ENCODE measurements at regions not wholly inside any gene's neighbourhood (a gene's known extent, or its start where the extent isn't known, plus 50 kb on each side); places are given as distances from the start of the nearest gene placed in this dataset.
A peak's percentile ranks its signal among the peaks of the same experiment; 100 is the strongest.

DNA sequence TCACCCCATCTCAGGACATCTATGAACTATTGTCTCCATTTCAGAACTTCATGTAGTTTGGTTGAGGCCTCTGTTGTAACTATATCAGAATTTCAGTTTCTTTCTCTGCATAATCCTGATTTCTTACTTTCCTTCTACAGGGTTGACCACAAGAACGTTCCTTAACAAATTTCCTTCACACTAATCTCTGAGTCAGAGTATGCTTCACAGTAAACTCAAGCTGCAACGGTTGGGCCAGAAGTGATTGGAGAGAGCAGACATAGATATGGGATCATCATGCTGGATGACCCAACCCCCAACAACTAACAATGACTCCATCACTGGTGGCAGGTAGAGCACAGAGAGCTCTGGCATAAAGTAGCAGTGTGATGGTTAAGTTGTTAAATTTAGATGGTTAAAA is 128.8 kb upstream of the OSTN start:
- Histone ChIP-seq H3K27ac (no peak overlapping the region), H3K9ac (ENCODE audit: insufficient read length) (no peak overlapping the region)
- no peak for TF ChIP-seq EZH2 (IDR thresholded peaks at IDR 0.05)
- no peak for TF ChIP-seq POLR2AphosphoS5 (IDR thresholded peaks at IDR 0.05; ENCODE audit: borderline replicate concordance, low read depth, low read length)
- no peak for TF ChIP-seq FOXP2 (optimal IDR thresholded peaks at IDR 0.05; ENCODE audit: control extremely low read depth, extremely low read length, insufficient read depth)

GRCh38 chr3:191068946-191069813 is 129.9 kb upstream of the OSTN start:
- TF ChIP-seq EZH2 (IDR thresholded peaks at IDR 0.05) (no peak), FOXP2 (optimal IDR thresholded peaks at IDR 0.05; ENCODE audit: control extremely low read depth, extremely low read length, insufficient read depth) (no peak), POLR2AphosphoS5 (IDR thresholded peaks at IDR 0.05; ENCODE audit: borderline replicate concordance, low read depth, low read length) (no peak)
- no peaks in the 10 kb centered on the region for H3K36me3 ChIP-seq (ENCODE audit: insufficient read depth, low read length)
- H3K27ac ChIP-seq: no peak overlapping the region
- H3K9me3 ChIP-seq (ENCODE audit: low read depth, low read length): no peaks in the 10 kb centered on the region
- H3K4me3 ChIP-seq: no peak overlapping the region
- no peak overlapping the region for H3K9ac ChIP-seq (ENCODE audit: insufficient read length)
- no peak for DNase-seq (ENCODE audit: low read depth, low spot score)

More for the DNA sequence above, 128.8 kb upstream of the OSTN start:
- DNase-seq (ENCODE audit: low read depth, low spot score): no peak
- Histone ChIP-seq H3K4me3 (no peak overlapping the region), H3K9me3 (ENCODE audit: low read depth, low read length) (no peaks in the 10 kb centered on the region), H3K36me3 (ENCODE audit: insufficient read depth, low read length) (no peaks in the 10 kb centered on the region)

GRCh38 chr3:191066669-191067068 is 132.4 kb upstream of the OSTN start:
- no peaks in the 10 kb centered on the region for H3K36me3 ChIP-seq (ENCODE audit: insufficient read depth, low read length)
- H3K27ac ChIP-seq: no peak overlapping the region
- no peaks in the 10 kb centered on the region for H3K9me3 ChIP-seq (ENCODE audit: low read depth, low read length)
- TF ChIP-seq POLR2AphosphoS5 (IDR thresholded peaks at IDR 0.05; ENCODE audit: borderline replicate concordance, low read depth, low read length) (no peak), FOXP2 (optimal IDR thresholded peaks at IDR 0.05; ENCODE audit: control extremely low read depth, extremely low read length, insufficient read depth) (no peak)
- H3K9ac ChIP-seq (ENCODE audit: insufficient read length): no peak overlapping the region
- no peak for DNase-seq (ENCODE audit: low read depth, low spot score)
- no peak overlapping the region for H3K4me3 ChIP-seq

- Histone ChIP-seq H3K9me3 (ENCODE audit: low read depth, low read length) (no peaks in the 10 kb centered on the region), H3K36me3 (ENCODE audit: insufficient read depth, low read length) (no peaks in the 10 kb centered on the region), H3K9ac (ENCODE audit: insufficient read length) (no peak overlapping the region), H3K4me3 (no peak overlapping the region), H3K27ac (no peak overlapping the region)
- TF ChIP-seq POLR2AphosphoS5 (IDR thresholded peaks at IDR 0.05; ENCODE audit: borderline replicate concordance, low read depth, low read length) (no peak), FOXP2 (optimal IDR thresholded peaks at IDR 0.05; ENCODE audit: control extremely low read depth, extremely low read length, insufficient read depth) (no peak), EZH2 (IDR thresholded peaks at IDR 0.05) (no peak)
- DNase-seq (ENCODE audit: low read depth, low spot score): no peak
Observed at GRCh38 chr3:191065181-191065805, 133.7 kb upstream of the OSTN start.

GRCh38 chr3:191051037-191051436 is 148.0 kb upstream of the OSTN start:
- Histone ChIP-seq H3K4me3 (no peak overlapping the region), H3K9me3 (ENCODE audit: low read depth, low read length) (no peaks in the 10 kb centered on the region), H3K9ac (ENCODE audit: insufficient read length) (no peak overlapping the region), H3K36me3 (ENCODE audit: insufficient read depth, low read length) (no peaks in the 10 kb centered on the region), H3K27ac (no peak overlapping the region)
- DNase-seq (ENCODE audit: low read depth, low spot score): peak; percentile 61
- TF ChIP-seq POLR2AphosphoS5 (IDR thresholded peaks at IDR 0.05; ENCODE audit: borderline replicate concordance, low read depth, low read length) (no peak), EZH2 (IDR thresholded peaks at IDR 0.05) (no peak), FOXP2 (optimal IDR thresholded peaks at IDR 0.05; ENCODE audit: control extremely low read depth, extremely low read length, insufficient read depth) (no peak)

DNA sequence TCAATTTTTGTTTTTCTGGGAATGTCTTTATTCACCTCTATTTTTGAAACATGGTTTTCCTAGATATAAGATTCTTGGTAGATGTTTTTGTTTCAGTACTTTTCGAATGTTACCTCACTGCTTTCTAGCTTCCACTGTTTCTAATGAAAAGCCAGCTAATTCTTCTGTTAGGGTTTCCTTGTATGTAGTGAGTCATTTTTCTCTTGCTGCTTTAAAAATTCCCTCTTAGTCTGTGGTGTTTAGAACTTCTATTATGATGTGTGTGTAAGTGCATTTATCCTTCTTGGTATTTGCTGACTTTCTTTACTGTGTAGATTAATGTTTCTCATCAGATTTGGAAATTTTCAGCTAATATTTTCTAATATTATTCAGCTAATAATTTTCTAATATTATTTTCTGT is 151.1 kb upstream of the OSTN start:
- Histone ChIP-seq H3K36me3 (ENCODE audit: insufficient read depth, low read length) (no peaks in the 10 kb centered on the region), H3K4me3 (no peak overlapping the region), H3K9me3 (ENCODE audit: low read depth, low read length) (peaks cover 4% of the 10 kb centered on the region; the same call in 1 of the 2 replicates), H3K27ac (no peak overlapping the region), H3K9ac (ENCODE audit: insufficient read length) (no peak overlapping the region)
- no peak for TF ChIP-seq EZH2 (IDR thresholded peaks at IDR 0.05)
- no peak for TF ChIP-seq FOXP2 (optimal IDR thresholded peaks at IDR 0.05; ENCODE audit: control extremely low read depth, extremely low read length, insufficient read depth)
- TF ChIP-seq POLR2AphosphoS5 (IDR thresholded peaks at IDR 0.05; ENCODE audit: borderline replicate concordance, low read depth, low read length): no peak
- no peak for DNase-seq (ENCODE audit: low read depth, low spot score)

DNA sequence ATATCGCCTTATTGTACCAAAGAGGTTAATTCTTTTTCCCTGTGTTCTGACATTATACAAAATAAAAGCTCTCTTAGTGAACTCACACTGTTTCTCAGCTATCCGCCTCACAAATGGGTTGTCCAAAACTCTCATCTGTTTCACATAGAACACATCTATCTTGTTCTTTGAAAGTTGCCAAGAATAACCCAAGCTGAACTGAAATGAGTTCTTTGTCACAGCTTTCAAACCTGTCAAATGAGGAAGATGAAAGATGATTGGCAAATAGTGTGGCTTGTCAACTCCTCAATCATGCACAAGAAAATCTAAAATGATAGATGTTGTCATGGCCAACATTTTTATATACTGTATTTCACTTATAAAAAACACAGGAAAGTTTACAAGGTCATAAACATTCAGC is 168.1 kb upstream of the OSTN start:
- Histone ChIP-seq H3K9me3 (ENCODE audit: low read depth, low read length) (no peaks in the 10 kb centered on the region), H3K9ac (ENCODE audit: insufficient read length) (no peak overlapping the region), H3K4me3 (no peak overlapping the region), H3K36me3 (ENCODE audit: insufficient read depth, low read length) (no peaks in the 10 kb centered on the region), H3K27ac (no peak overlapping the region)
- TF ChIP-seq FOXP2 (optimal IDR thresholded peaks at IDR 0.05; ENCODE audit: control extremely low read depth, extremely low read length, insufficient read depth) (no peak), EZH2 (IDR thresholded peaks at IDR 0.05) (no peak), POLR2AphosphoS5 (IDR thresholded peaks at IDR 0.05; ENCODE audit: borderline replicate concordance, low read depth, low read length) (no peak)
- DNase-seq (ENCODE audit: low read depth, low spot score): no peak

DNA sequence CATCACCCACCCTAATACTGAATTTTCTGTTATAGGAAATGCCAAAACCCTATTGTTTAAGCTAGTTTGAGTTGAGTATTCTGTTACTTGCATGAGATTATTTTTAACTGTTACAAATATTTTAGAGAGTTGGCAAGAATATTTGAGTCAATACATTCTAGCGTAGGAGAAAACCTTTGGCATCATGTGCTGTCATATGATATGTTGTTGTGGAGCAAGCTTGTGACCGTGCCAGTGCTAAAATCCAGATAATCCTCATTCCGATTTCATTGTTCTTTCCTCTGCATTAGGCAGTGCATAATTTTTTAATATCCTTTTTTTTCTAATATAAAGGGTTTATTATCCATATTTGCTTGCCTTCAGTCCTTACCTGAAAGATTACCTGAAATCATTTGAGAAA is 168.0 kb upstream of the GMNC start:
- H3K27ac ChIP-seq: no peak overlapping the region
- H3K4me3 ChIP-seq: no peak overlapping the region
- no peaks in the 10 kb centered on the region for H3K9me3 ChIP-seq (ENCODE audit: low read depth, low read length)
- H3K9ac ChIP-seq (ENCODE audit: insufficient read length): no peak overlapping the region
- H3K36me3 ChIP-seq (ENCODE audit: insufficient read depth, low read length): no peaks in the 10 kb centered on the region
- DNase-seq (ENCODE audit: low read depth, low spot score): no peak
- TF ChIP-seq POLR2AphosphoS5 (IDR thresholded peaks at IDR 0.05; ENCODE audit: borderline replicate concordance, low read depth, low read length) (no peak), FOXP2 (optimal IDR thresholded peaks at IDR 0.05; ENCODE audit: control extremely low read depth, extremely low read length, insufficient read depth) (no peak), EZH2 (IDR thresholded peaks at IDR 0.05) (no peak)

Data from SK-N-MC (cell line).